Omental fat pad (tissue), 3 donors: ENCODE measurements at regions not wholly inside any gene's neighbourhood (a gene's known extent, or its start where the extent isn't known, plus 50 kb on each side); places are given as distances from the start of the nearest gene placed in this dataset.
"Not testable (repeated sequence)": the region's sequence is repeated elsewhere in the genome, so short reads cannot be mapped to it uniquely, and the experiment has no call there.

ENCODE experiments used
- ATAC-seq: fragments of 150-250 bp; one replicate; pipeline ENCODE4 v1.9.1; 2016; ENCODE audit warnings: mild to moderate bottlenecking, moderate library complexity; ENCODE audit not compliant: low FRiP score
- DNase-seq: peaks from one replicate; pipeline ENCODE4 v3.0.0-alpha.2; 2019; ENCODE audit warnings: low spot score
- CTCF ChIP-seq, 3 donors: fragments of 450-650 bp; IDR thresholded peaks; one replicate each; pipeline ENCODE4 v1.5.1; 2016 to 2017; ENCODE audit warnings: antibody characterized with exemption in 3 of 3, mild to moderate bottlenecking in 3 of 3, moderate library complexity in 2 of 3

GRCh38 chr3:72617424-72618024, 230.7 kb downstream of the SHQ1 start:
- no peak for DNase-seq
- TF ChIP-seq CTCF (IDR thresholded peaks at IDR 0.05) = no peak
- ATAC-seq = no peak

GRCh38 chr3:72615776-72616175, 232.5 kb downstream of the SHQ1 start:
- no peak for DNase-seq
- no peak for TF ChIP-seq CTCF (IDR thresholded peaks at IDR 0.05)
- ATAC-seq = no peak

GRCh38 chr3:72615182-72615581, 233.1 kb downstream of the SHQ1 start:
- no peak for TF ChIP-seq CTCF (IDR thresholded peaks at IDR 0.05)
- ATAC-seq (no peak), DNase-seq (no peak)

- TF ChIP-seq CTCF (IDR thresholded peaks at IDR 0.05) = no peak
- ATAC-seq = no peak
- DNase-seq = no peak
Measured at GRCh38 chr3:72614394-72615074, 233.7 kb downstream of the SHQ1 start.

- DNase-seq = no peak
- TF ChIP-seq CTCF (IDR thresholded peaks at IDR 0.05) = no peak
Measured at GRCh38 chr3:72613871-72614270, 234.4 kb downstream of the SHQ1 start.

GRCh38 chr3:72609114-72609513, 239.1 kb downstream of the SHQ1 start:
- DNase-seq, ATAC-seq: not testable (repeated sequence)

More at GRCh38 chr3:72613871-72614270, 234.4 kb downstream of the SHQ1 start:
- ATAC-seq = no peak

- TF ChIP-seq CTCF (IDR thresholded peaks at IDR 0.05) = no peak
- no peak for DNase-seq
- no peak for ATAC-seq
Measured at GRCh38 chr3:72606005-72606800, 242.0 kb downstream of the SHQ1 start.
